ENCODE measurements at regions not wholly inside any gene's neighbourhood (a gene's known extent, or its start where the extent isn't known, plus 50 kb on each side); places are given as distances from the start of the nearest gene placed in this dataset.

- TF ChIP-seq POLR2A (IDR thresholded peaks at IDR 0.05) (no peak), CTCF (IDR thresholded peaks at IDR 0.05) (no peak)
- Histone ChIP-seq H3K27ac (no peak overlapping the region), H3K9me3 (no peaks in the 10 kb centered on the region), H3K36me3 (no peaks in the 10 kb centered on the region), H3K27me3 (no peaks in the 10 kb centered on the region), H3K4me3 (no peak overlapping the region), H3K4me1 (no peaks in the 10 kb centered on the region)
- intact Hi-C loops (cut with DNase I; ENCODE audit: low total_unique reads), result no loop called here
- no peak for DNase-seq
Observed at GRCh38 chr3:106256249-106256957, 387.6 kb upstream of the CBLB start.

GRCh38 chr3:106257172-106257571 is 388.4 kb upstream of the CBLB start:
- Histone ChIP-seq H3K4me1 (no peaks in the 10 kb centered on the region), H3K9me3 (no peaks in the 10 kb centered on the region), H3K36me3 (no peaks in the 10 kb centered on the region), H3K27ac (no peak overlapping the region), H3K27me3 (no peaks in the 10 kb centered on the region), H3K4me3 (no peak overlapping the region)
- no peak for TF ChIP-seq POLR2A (IDR thresholded peaks at IDR 0.05)
- TF ChIP-seq CTCF (IDR thresholded peaks at IDR 0.05), result no peak
- intact Hi-C loops (cut with DNase I; ENCODE audit: low total_unique reads), result no loop called here
- DNase-seq, result no peak

- Histone ChIP-seq H3K27me3 (no peaks in the 10 kb centered on the region), H3K27ac (no peak overlapping the region), H3K4me1 (no peaks in the 10 kb centered on the region), H3K9me3 (no peaks in the 10 kb centered on the region), H3K4me3 (no peak overlapping the region), H3K36me3 (no peaks in the 10 kb centered on the region)
- no peak for DNase-seq
- TF ChIP-seq CTCF (IDR thresholded peaks at IDR 0.05), result no peak
- no peak for TF ChIP-seq POLR2A (IDR thresholded peaks at IDR 0.05)
- intact Hi-C loops (cut with DNase I; ENCODE audit: low total_unique reads), result no loop called here
Observed at GRCh38 chr3:106261396-106261795, 392.6 kb upstream of the CBLB start.

- Histone ChIP-seq H3K27ac (no peak overlapping the region), H3K4me3 (no peak overlapping the region), H3K27me3 (no peaks in the 10 kb centered on the region), H3K4me1 (no peaks in the 10 kb centered on the region), H3K9me3 (no peaks in the 10 kb centered on the region), H3K36me3 (no peaks in the 10 kb centered on the region)
- DNase-seq, result no peak
- TF ChIP-seq CTCF (IDR thresholded peaks at IDR 0.05) (no peak), POLR2A (IDR thresholded peaks at IDR 0.05) (no peak)
- intact Hi-C loops (cut with DNase I; ENCODE audit: low total_unique reads), result no loop called here
Observed at GRCh38 chr3:106261915-106262683, 393.3 kb upstream of the CBLB start.

- Histone ChIP-seq H3K4me3 (no peak overlapping the region), H3K9me3 (no peaks in the 10 kb centered on the region), H3K36me3 (no peaks in the 10 kb centered on the region), H3K4me1 (no peaks in the 10 kb centered on the region), H3K27ac (no peak overlapping the region), H3K27me3 (no peaks in the 10 kb centered on the region)
- intact Hi-C loops (cut with DNase I; ENCODE audit: low total_unique reads), result no loop called here
- no peak for DNase-seq
- no peak for TF ChIP-seq POLR2A (IDR thresholded peaks at IDR 0.05)
- no peak for TF ChIP-seq CTCF (IDR thresholded peaks at IDR 0.05)
Observed at GRCh38 chr3:106263011-106263410, 394.2 kb upstream of the CBLB start.

All from uterus (tissue), 3 donors.